Stimulated activated CD8-positive, alpha-beta memory T cell treated with anti-CD3 and anti-CD28 coated beads, Interleukin-15, amount 100 ng/mL, for 1 hour (primary cell): ENCODE measurements at regions not wholly inside any gene's neighbourhood (a gene's known extent, or its start where the extent isn't known, plus 50 kb on each side); places are given as distances from the start of the nearest gene placed in this dataset.
"Not testable (repeated sequence)": the region's sequence is repeated elsewhere in the genome, so short reads cannot be mapped to it uniquely, and the experiment has no call there.

ENCODE experiments used
- DNase-seq: peaks from one replicate; pipeline ENCODE4 v3.0.0-alpha.2; 2020; ENCODE audit warnings: low read depth

- no peak for DNase-seq
Observed at GRCh38 chr20:26216025-26216424, 519.4 kb upstream of the ZNF337 start.

DNA sequence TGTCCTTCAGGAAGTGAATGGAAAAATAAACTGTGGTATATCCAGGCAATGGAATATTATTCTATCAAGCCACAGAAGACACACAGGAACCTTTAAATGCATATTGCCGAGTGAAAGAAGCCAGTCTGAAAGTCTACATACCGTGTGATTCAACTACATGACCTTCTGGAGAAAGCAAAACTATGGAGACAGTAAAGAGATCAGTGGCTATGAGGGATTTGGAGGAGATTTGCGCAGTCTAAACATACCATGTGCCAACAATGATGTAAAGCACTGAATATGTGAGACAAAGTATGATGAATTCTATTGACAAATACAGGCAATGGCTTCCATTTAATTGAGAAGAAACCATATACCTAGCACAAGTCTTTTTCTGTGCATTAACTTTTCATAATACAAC, 518.3 kb upstream of the ZNF337 start:
- no peak for DNase-seq

DNA sequence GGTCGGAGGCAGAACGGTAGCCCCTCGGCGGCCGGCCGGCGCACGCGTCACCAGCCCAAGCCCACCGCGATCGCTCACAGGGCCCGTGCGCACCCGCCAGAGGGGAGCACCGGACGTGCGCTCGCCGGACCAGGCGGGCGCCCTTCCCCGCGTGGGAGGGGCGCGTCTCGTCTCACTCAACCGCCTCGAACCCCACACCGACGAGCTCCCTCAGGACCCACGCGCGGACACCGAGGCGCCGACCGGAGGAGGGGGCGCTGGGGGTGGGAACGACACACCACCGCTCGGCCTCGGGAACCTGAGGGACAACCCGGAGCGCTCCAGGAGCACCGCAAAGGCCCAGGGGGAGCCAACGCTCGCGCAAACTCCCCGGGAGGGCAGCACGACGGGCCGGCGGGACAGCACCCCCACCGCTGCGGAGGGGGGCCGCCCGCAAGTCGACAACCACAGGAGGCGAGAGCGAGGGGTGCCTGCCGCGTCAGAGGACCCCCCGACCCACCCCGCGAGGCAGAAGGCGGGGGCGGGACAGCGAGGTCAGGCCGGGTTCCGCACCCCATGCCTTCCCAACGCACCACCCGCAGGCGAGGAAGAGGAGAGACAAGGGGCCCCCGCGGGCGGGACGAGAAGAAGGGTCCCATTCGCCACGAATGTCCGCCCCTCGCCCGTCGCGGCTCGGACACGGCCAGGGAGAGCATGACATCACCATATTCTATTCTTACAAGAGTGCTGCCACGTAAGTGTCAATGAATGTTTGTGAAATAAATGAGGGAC, 512.7 kb upstream of the ZNF337 start:
- DNase-seq = no peak

DNA sequence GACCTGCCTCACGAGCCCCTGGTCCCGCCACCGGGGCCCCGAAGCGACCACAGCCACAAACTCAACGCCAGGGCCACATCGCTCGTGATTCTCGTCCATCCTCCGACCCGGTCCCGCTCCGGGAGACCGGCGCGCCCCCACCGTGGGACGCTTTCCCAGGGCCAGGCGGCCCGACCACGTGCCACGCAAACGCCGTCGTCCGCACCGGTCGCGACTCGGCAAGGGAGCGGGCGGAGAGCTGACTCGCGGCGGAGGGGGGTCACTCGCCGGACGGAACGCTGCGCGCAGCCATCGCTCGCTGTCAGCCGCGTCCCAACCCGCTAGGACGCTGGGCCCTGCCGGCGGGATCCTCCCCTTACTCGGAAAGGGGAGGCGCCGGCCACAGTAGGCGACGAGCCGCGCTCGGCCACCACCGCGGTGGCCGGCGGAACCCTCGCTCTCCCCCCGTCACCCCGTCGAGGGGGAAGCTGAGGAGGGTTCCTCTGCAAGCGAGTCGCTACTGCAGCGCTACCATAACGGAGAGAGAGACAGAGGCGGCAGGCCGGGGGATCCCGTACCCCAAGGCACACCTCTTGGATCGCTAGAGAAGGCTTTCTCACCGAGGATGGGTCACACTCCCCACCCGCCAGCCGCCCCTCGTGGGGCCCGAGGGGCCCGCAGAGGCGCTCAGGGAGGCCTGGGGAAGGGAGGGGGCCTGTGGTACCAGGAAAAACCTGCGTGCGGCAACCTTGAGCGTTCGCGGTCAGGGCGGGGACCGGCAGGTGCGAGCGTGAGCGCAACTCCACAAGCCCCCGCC, 511.8 kb upstream of the ZNF337 start:
- no peak for DNase-seq

GRCh38 chr20:26207967-26208295, 511.3 kb upstream of the ZNF337 start:
- DNase-seq = not testable (repeated sequence)

GRCh38 chr20:26207237-26207966, 510.7 kb upstream of the ZNF337 start:
- no peak for DNase-seq

DNA sequence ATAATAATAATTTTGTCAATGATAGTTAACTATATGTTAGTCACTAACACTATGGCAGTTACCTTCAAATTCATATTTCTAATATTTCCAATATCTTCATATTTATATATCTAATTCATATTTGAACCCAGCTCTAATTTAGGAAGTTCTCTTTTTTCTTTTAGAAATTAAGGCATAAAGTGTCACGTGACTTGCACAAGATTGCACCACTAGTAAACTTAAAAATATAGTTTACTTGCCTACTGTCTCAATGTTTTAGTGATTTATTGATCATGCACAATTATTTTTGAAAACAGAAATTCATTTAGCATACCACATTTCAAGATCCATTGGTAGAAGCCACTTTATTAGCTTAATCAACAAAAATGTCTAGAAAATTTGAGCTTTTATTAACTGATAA, 508.7 kb upstream of the ZNF337 start:
- no peak for DNase-seq

GRCh38 chr20:26201026-26201425, 504.4 kb upstream of the ZNF337 start:
- DNase-seq = not testable (repeated sequence)

GRCh38 chr20:26187329-26187728, 490.7 kb upstream of the ZNF337 start:
- DNase-seq = not testable (repeated sequence)

DNA sequence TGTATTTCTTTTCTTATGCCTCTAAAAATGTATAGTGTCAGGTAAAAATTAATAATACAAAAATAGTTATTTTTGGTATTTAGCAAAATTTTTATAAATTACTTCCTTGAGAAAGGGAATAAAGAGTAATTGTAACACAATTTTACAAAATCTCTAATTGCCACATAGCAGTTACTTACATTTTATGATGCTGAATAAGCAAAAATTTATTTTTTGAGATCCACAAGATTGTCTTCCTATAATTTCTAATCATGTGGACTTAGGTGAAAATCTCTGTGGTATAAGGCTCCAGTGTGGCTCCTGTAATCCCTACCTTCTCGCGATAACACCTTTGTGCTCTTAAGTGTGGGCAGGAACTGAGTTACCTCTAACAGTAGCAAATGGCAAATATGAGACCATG, 487.1 kb upstream of the ZNF337 start:
- not testable (repeated sequence) for DNase-seq

GRCh38 chr20:26181364-26181763, 484.7 kb upstream of the ZNF337 start:
- not testable (repeated sequence) for DNase-seq

DNA sequence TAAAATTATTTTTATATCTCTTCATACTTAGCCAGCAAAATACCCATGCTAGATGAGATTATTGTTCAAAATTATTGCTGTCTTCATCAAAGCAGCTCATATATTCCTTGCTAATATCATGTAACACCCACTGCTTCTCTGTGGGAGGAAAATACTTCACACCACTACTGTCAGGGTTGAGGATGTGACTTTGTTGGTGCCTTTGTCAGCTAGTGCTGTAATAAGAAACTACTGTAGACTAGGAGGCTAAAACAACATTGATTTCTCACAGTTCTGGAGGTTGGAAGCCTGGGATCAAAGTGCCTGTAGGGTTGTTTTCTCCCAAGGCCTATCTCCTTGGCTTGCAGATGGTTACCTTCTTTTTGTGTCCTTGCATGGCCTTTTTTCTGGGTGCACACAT, 475.2 kb upstream of the ZNF337 start:
- DNase-seq = not testable (repeated sequence)

GRCh38 chr20:26169506-26169905, 472.9 kb upstream of the ZNF337 start:
- DNase-seq = no peak

- DNase-seq = no peak
Observed at GRCh38 chr20:26167499-26167898, 470.8 kb upstream of the ZNF337 start.

DNA sequence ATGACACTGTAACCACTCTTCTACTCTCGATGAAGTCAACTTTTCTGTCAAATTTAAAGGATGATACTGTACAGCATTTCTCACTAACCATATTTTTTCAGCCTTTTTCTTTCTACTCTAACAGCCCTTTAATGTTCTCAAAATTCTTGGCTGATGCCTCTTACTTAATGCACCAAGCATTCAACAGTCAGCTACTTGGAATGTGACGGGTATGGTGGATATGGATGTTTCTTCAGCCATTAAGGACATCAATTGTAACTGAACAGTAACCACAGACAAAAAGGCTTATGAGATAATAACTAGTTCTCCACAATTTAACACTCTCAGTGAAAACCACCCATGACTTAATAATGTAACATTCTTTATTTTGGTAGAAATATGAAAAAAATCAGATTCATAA, 467.2 kb upstream of the ZNF337 start:
- no peak for DNase-seq

GRCh38 chr20:26163151-26163550, 466.5 kb upstream of the ZNF337 start:
- not testable (repeated sequence) for DNase-seq

- DNase-seq = not testable (repeated sequence)
Observed at GRCh38 chr20:26161741-26162140, 465.1 kb upstream of the ZNF337 start.

DNA sequence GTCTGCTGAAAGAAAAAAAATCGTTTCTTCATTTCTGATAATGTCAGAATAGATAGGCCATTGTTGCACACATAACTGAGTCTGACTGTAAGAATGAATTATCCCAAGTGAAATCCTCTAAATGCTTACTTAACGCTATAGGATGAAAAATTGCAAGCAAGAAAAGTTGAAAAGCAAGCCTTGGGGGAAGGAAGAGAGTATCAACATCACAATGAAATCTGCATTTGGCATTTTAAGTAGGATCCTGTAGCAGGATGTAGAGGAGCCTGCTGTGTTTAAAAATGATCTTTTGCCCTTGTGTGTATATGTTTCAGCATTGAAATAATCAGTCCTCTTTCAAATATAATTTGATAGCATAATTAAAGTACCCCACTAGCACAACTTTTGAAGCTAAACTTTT, 464.3 kb upstream of the ZNF337 start:
- DNase-seq = not testable (repeated sequence)

GRCh38 chr20:26154224-26154623, 457.6 kb upstream of the ZNF337 start:
- no peak for DNase-seq

DNA sequence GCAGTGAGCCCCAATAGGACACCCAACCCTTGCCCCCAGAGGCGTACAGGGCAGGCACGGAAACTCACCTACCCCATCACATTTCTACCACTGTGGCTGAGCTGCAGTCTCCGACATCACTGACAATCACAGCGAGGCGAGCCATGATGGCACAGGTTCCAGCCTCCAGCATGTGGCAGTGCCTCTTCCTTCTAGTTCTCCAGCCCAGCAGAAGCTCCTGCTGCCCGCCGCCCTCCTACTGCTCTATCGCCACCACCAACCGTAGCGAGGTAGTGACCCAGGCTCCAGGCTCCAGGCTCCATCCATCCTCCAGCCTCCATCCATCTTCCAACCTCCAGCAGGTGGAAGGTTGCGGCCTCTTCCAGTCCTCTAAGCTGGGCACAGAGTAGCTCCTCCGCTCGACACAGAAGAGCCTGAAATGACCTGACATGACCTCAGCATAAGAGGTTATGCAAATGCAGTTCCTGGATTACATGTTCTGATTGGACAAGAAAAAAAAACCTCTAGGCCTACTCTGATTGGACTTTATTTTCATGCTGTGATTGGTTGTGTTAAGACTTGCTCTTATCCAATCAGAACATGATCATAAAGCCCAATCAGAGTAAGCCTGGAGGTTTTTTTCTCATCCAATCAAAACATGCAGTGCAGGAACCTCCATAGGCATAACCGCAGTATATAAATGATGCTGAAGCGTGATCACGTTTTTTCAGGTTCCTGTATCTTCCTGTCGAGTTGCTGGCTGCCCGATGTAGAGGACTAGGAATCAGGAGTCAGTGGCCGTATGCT, 438.9 kb upstream of the ZNF337 start:
- DNase-seq = no peak

DNA sequence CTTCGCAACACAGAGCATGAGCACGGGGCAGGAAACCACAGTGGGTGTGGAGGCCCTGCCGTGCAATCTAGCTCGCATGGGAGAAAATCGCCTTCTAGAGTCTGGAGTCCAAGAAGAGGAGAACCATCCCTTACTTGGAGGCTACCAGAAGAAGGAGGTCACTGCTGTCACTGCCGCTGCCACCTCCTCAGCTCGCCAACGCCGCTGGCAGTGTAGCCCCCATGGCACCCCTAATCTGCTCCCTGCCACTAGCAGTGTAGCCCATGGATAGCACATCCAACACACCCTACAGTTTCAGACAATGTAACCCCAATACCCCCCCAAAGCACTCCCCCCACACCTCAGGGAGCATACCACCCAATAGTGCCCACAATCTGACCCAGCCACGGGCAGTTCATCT, 438.0 kb upstream of the ZNF337 start:
- no peak for DNase-seq

- DNase-seq = not testable (repeated sequence)
Observed at GRCh38 chr20:26133794-26134193, 437.1 kb upstream of the ZNF337 start.
